WTC11 (cell line): ENCODE measurements at regions not wholly inside any gene's neighbourhood (a gene's known extent, or its start where the extent isn't known, plus 50 kb on each side); places are given as distances from the start of the nearest gene placed in this dataset.

ENCODE experiments used
- AFF4 ChIP-seq: sonication (generic); formaldehyde crosslinking; IDR thresholded peaks from 2 replicates; pipeline ENCODE4 v1.8.1; 2023; ENCODE audit warnings: mild to moderate bottlenecking, missing genetic modification reagents, borderline replicate concordance
- AR ChIP-seq: fragments of 250-450 bp; sonication (Bioruptor Pico); IDR thresholded peaks from 2 replicates; pipeline ENCODE4 v1.9.0; 2021; ENCODE audit warnings: mild to moderate bottlenecking
- CTCF ChIP-seq: fragments of 200-600 bp; IDR thresholded peaks from 2 replicates; pipeline ENCODE4 v1.8.0; 2022; ENCODE audit warnings: antibody characterized with exemption
- ETV6 ChIP-seq: sonication (generic); formaldehyde crosslinking; IDR thresholded peaks from 2 replicates; pipeline ENCODE4 v1.8.1; 2022; ENCODE audit warnings: mild to moderate bottlenecking, missing genetic modification reagents
- JUN ChIP-seq: sonication (generic); formaldehyde crosslinking; IDR thresholded peaks from 2 replicates; pipeline ENCODE4 v1.8.0; 2023; ENCODE audit warnings: mild to moderate bottlenecking, missing genetic modification reagents
- MLX ChIP-seq: sonication (generic); formaldehyde crosslinking; IDR thresholded peaks from 2 replicates; pipeline ENCODE4 v1.8.1; 2023; ENCODE audit warnings: mild to moderate bottlenecking, missing genetic modification reagents, moderate library complexity
- NR1H2 ChIP-seq: sonication (generic); formaldehyde crosslinking; IDR thresholded peaks from 2 replicates; pipeline ENCODE4 v1.9.0; 2021; ENCODE audit warnings: mild to moderate bottlenecking, moderate library complexity, missing genetic modification reagents
- TEAD1 ChIP-seq: sonication (generic); formaldehyde crosslinking; IDR thresholded peaks from 2 replicates; pipeline ENCODE4 v1.8.0; 2022; ENCODE audit warnings: mild to moderate bottlenecking, missing genetic modification reagents

GRCh38 chr4:45939056-45939455, 184.8 kb downstream of the GABRG1 start:
- TF ChIP-seq JUN (no peak), CTCF (no peak), NR1H2 (no peak), AFF4 (no peak), ETV6 (no peak), TEAD1 (CRISPR knock-in tag) (no peak), AR (no peak), MLX (CRISPR knock-in tag) (no peak)
